IPS-15b (cell line): ENCODE measurements at regions not wholly inside any gene's neighbourhood (a gene's known extent, or its start where the extent isn't known, plus 50 kb on each side); places are given as distances from the start of the nearest gene placed in this dataset.
"Not testable (repeated sequence)": the region's sequence is repeated elsewhere in the genome, so short reads cannot be mapped to it uniquely, and the experiment has no call there.

ENCODE experiments used
- H3K27me3 ChIP-seq: one replicate; pipeline ENCODE4 v1.6.1; 2013; ENCODE audit warnings: low read length; ENCODE audit not compliant: control insufficient read depth, insufficient read depth
- H3K36me3 ChIP-seq: one replicate; pipeline ENCODE4 v1.6.1; 2013; ENCODE audit warnings: low read length; ENCODE audit not compliant: control insufficient read depth, insufficient read depth
- H3K4me1 ChIP-seq: one replicate; pipeline ENCODE4 v1.6.1; 2013; ENCODE audit warnings: mild to moderate bottlenecking, low read length; ENCODE audit not compliant: control insufficient read depth, insufficient read depth
- H3K4me3 ChIP-seq: one replicate; pipeline ENCODE4 v1.5.1; 2013; ENCODE audit warnings: low read depth, low read length
- H3K9ac ChIP-seq: one replicate; pipeline ENCODE4 v1.6.1; 2013; ENCODE audit warnings: low read depth, mild to moderate bottlenecking, low read length
- H3K9me3 ChIP-seq: one replicate; pipeline ENCODE4 v1.6.1; 2013; ENCODE audit warnings: mild to moderate bottlenecking, low read length; ENCODE audit not compliant: control insufficient read depth, insufficient read depth

GRCh38 chr18:21968338-21968737 lies 201.1 kb upstream of the GATA6 start:
- Histone ChIP-seq H3K27me3 (no peaks in the 10 kb centered on the region), H3K4me3 (no peak overlapping the region), H3K36me3 (no peaks in the 10 kb centered on the region), H3K9me3 (no peaks in the 10 kb centered on the region), H3K9ac (no peak overlapping the region), H3K4me1 (no peaks in the 10 kb centered on the region)

GRCh38 chr18:21972281-21972680 lies 197.1 kb upstream of the GATA6 start:
- Histone ChIP-seq H3K36me3 (no peaks in the 10 kb centered on the region), H3K9me3 (no peaks in the 10 kb centered on the region), H3K9ac (no peak overlapping the region), H3K4me3 (no peak overlapping the region), H3K4me1 (no peaks in the 10 kb centered on the region), H3K27me3 (no peaks in the 10 kb centered on the region)

- not testable (repeated sequence) for H3K9me3 ChIP-seq, H3K9ac ChIP-seq, H3K36me3 ChIP-seq, H3K4me3 ChIP-seq, H3K4me1 ChIP-seq, H3K27me3 ChIP-seq
Observed at GRCh38 chr18:21975954-21976353, 193.4 kb upstream of the GATA6 start.

GRCh38 chr18:21978546-21979170 lies 190.7 kb upstream of the GATA6 start:
- Histone ChIP-seq H3K9ac (no peak overlapping the region), H3K9me3 (no peaks in the 10 kb centered on the region), H3K4me3 (no peak overlapping the region), H3K4me1 (peaks cover 6% of the 10 kb centered on the region), H3K27me3 (no peaks in the 10 kb centered on the region), H3K36me3 (no peaks in the 10 kb centered on the region)

GRCh38 chr18:21979171-21979560 lies 190.2 kb upstream of the GATA6 start:
- Histone ChIP-seq H3K27me3 (no peaks in the 10 kb centered on the region), H3K4me1 (peaks cover 6% of the 10 kb centered on the region), H3K9me3 (no peaks in the 10 kb centered on the region), H3K36me3 (no peaks in the 10 kb centered on the region), H3K4me3 (no peak overlapping the region), H3K9ac (no peak overlapping the region)

GRCh38 chr18:21979759-21980158 lies 189.6 kb upstream of the GATA6 start:
- no peaks in the 10 kb centered on the region for H3K27me3 ChIP-seq

GRCh38 chr18:21980744-21981143 lies 188.6 kb upstream of the GATA6 start:
- Histone ChIP-seq H3K4me3 (no peak overlapping the region), H3K4me1 (peaks cover 6% of the 10 kb centered on the region), H3K36me3 (no peaks in the 10 kb centered on the region), H3K27me3 (no peaks in the 10 kb centered on the region), H3K9ac (no peak overlapping the region), H3K9me3 (no peaks in the 10 kb centered on the region)

More at GRCh38 chr18:21979759-21980158, 189.6 kb upstream of the GATA6 start:
- Histone ChIP-seq H3K36me3 (no peaks in the 10 kb centered on the region), H3K9ac (no peak overlapping the region), H3K4me1 (peaks cover 6% of the 10 kb centered on the region), H3K4me3 (no peak overlapping the region), H3K9me3 (no peaks in the 10 kb centered on the region)

GRCh38 chr18:21981489-21981888 lies 187.9 kb upstream of the GATA6 start:
- not testable (repeated sequence) for H3K4me3 ChIP-seq, H3K27me3 ChIP-seq, H3K36me3 ChIP-seq, H3K4me1 ChIP-seq, H3K9me3 ChIP-seq, H3K9ac ChIP-seq

- Histone ChIP-seq H3K4me3 (no peak overlapping the region), H3K27me3 (peaks cover 3% of the 10 kb centered on the region), H3K36me3 (no peaks in the 10 kb centered on the region), H3K9ac (no peak overlapping the region), H3K9me3 (no peaks in the 10 kb centered on the region), H3K4me1 (peaks cover 13% of the 10 kb centered on the region)
Observed at GRCh38 chr18:21991081-21991534, 178.3 kb upstream of the GATA6 start.

GRCh38 chr18:21991886-21992285 lies 177.5 kb upstream of the GATA6 start:
- Histone ChIP-seq H3K9me3 (no peaks in the 10 kb centered on the region), H3K4me1 (peaks cover 13% of the 10 kb centered on the region), H3K4me3 (no peak overlapping the region), H3K9ac (no peak overlapping the region), H3K27me3 (peaks cover 3% of the 10 kb centered on the region), H3K36me3 (no peaks in the 10 kb centered on the region)

GRCh38 chr18:21996351-21996826 lies 173.0 kb upstream of the GATA6 start:
- no peaks in the 10 kb centered on the region for H3K9me3 ChIP-seq
- peaks cover 3% of the 10 kb centered on the region for H3K27me3 ChIP-seq
- no peak overlapping the region for H3K4me3 ChIP-seq
- peaks cover 8% of the 10 kb centered on the region for H3K4me1 ChIP-seq
- no peaks in the 10 kb centered on the region for H3K36me3 ChIP-seq
- H3K9ac ChIP-seq: no peak overlapping the region

GRCh38 chr18:21997207-21998143 lies 171.9 kb upstream of the GATA6 start:
- H3K9me3 ChIP-seq: no peaks in the 10 kb centered on the region
- H3K9ac ChIP-seq: no peak overlapping the region
- no peaks in the 10 kb centered on the region for H3K36me3 ChIP-seq
- peaks cover 3% of the 10 kb centered on the region for H3K27me3 ChIP-seq
- H3K4me1 ChIP-seq: no peaks in the 10 kb centered on the region
- H3K4me3 ChIP-seq: no peak overlapping the region
